Upper lobe of left lung (tissue), 6 donors: ENCODE measurements at regions not wholly inside any gene's neighbourhood (a gene's known extent, or its start where the extent isn't known, plus 50 kb on each side); places are given as distances from the start of the nearest gene placed in this dataset.
A peak's percentile ranks its signal among the peaks of the same experiment; 100 is the strongest.

Experiments used
- ATAC-seq, 2 donors: fragments of 200-7000 bp; cut with Tn5 transposase; one replicate each; pipeline ENCODE4 v1.9.1; 2022; ENCODE audit warnings: mild to moderate bottlenecking in 2 of 2, moderate library complexity in 2 of 2; ENCODE audit not compliant: low FRiP score in 2 of 2
- DNase-seq, 2 donors: peaks; one replicate each; pipeline ENCODE4 v3.0.0-alpha.2; 2019 to 2020
- H3K27ac ChIP-seq, 4 donors: fragments of 200-600 bp; sonication (generic); one replicate each; pipeline ENCODE4 v1.5.1; 2016 to 2019
- H3K27me3 ChIP-seq, 4 donors: fragments of 200-600 bp; sonication (generic); one replicate each; pipeline ENCODE4 v1.5.1; 2017 to 2019
- H3K36me3 ChIP-seq, 4 donors: fragments of 200-600 bp; sonication (generic); one replicate each; pipeline ENCODE4 v1.5.1; 2016 to 2019
- H3K4me1 ChIP-seq, 4 donors: fragments of 200-600 bp; sonication (generic); one replicate each; pipeline ENCODE4 v1.5.1; 2018 to 2019
- H3K4me3 ChIP-seq, 4 donors: fragments of 200-600 bp; sonication (generic); one replicate each; pipeline ENCODE4 v1.5.1; 2017 to 2019; ENCODE audit warnings: mild to moderate bottlenecking in 2 of 4, moderate library complexity in 1 of 4
- H3K9me3 ChIP-seq, 4 donors: fragments of 200-600 bp; sonication (generic); one replicate each; pipeline ENCODE4 v1.5.1; 2018 to 2019
- CTCF ChIP-seq, 6 experiments: fragments of 450-650 bp in 4 of 6; fragments of 200-600 bp in 2 of 6; sonication (generic) in 2 of 6; IDR thresholded peaks; one replicate each; pipeline ENCODE4 v1.5.1; 2016 to 2019; ENCODE audit warnings: antibody characterized with exemption in 6 of 6
- EP300 ChIP-seq, 4 donors: sonication (generic); formaldehyde crosslinking; IDR thresholded peaks; one replicate each; pipeline ENCODE4 v1.5.1; 2017; ENCODE audit warnings: antibody characterized with exemption in 4 of 4, control low read depth in 2 of 4
- POLR2A ChIP-seq, 4 donors: fragments of 450-650 bp; IDR thresholded peaks; one replicate each; pipeline ENCODE4 v1.5.1; 2016 to 2017; ENCODE audit warnings: antibody characterized with exemption in 4 of 4, mild to moderate bottlenecking in 2 of 4
- POLR2AphosphoS5 ChIP-seq, 2 donors: sonication (generic); formaldehyde crosslinking; IDR thresholded peaks; one replicate each; pipeline ENCODE4 v1.5.1; 2017; ENCODE audit warnings: antibody characterized with exemption in 2 of 2
- WGBS, 2 donors: methylation state at CpG; one replicate each; pipeline ENCODE4 v1.1.5; 2017 to 2018; 5-methylcytosine and 5-hydroxymethylcytosine counted together
- donor health status: DM: no; HTN: no; CAD: no; lungs with moderate emphysema.
- donor health status: DM: no; HTN: yes; CAD: no; lungs with severe emphysema.

GRCh38 chr11:15318814-15319213 is 204.1 kb downstream of the INSC start:
- Histone ChIP-seq H3K9me3 (no peaks in the 10 kb centered on the region), H3K27me3 (no peaks in the 10 kb centered on the region), H3K27ac (no peak overlapping the region), H3K4me3 (no peak overlapping the region), H3K36me3 (no peaks in the 10 kb centered on the region), H3K4me1 (no peaks in the 10 kb centered on the region)
- TF ChIP-seq CTCF (IDR thresholded peaks at IDR 0.05): no peak
- TF ChIP-seq POLR2AphosphoS5 (IDR thresholded peaks at IDR 0.05): no peak
- no peak for TF ChIP-seq EP300 (IDR thresholded peaks at IDR 0.05)
- no peak for TF ChIP-seq POLR2A (IDR thresholded peaks at IDR 0.05)
- ATAC-seq: no peak
- whole genome bisulfite sequencing, 2 donors: 87 to 89% methylated on average over 9 of the region's 9 CpGs
- no peak for DNase-seq

- no peak for DNase-seq
- WGBS, 2 donors: 71 to 82% methylated on average over 2 of the region's 2 CpGs
- no peak for TF ChIP-seq POLR2AphosphoS5 (IDR thresholded peaks at IDR 0.05)
- TF ChIP-seq POLR2A (IDR thresholded peaks at IDR 0.05): no peak
- no peak for TF ChIP-seq EP300 (IDR thresholded peaks at IDR 0.05)
- TF ChIP-seq CTCF (IDR thresholded peaks at IDR 0.05): no peak
Measured at GRCh38 chr11:15326520-15326919, 211.8 kb downstream of the INSC start.

GRCh38 chr11:15327786-15328231 is 213.1 kb downstream of the INSC start:
- Histone ChIP-seq H3K9me3 (no peaks in the 10 kb centered on the region), H3K4me3 (no peak overlapping the region), H3K36me3 (no peaks in the 10 kb centered on the region), H3K27me3 (no peaks in the 10 kb centered on the region), H3K27ac (no peak overlapping the region), H3K4me1 (no peaks in the 10 kb centered on the region)
- no peak for TF ChIP-seq EP300 (IDR thresholded peaks at IDR 0.05)
- TF ChIP-seq POLR2AphosphoS5 (IDR thresholded peaks at IDR 0.05): no peak
- peak; percentile 23 to 56 (median 46) for TF ChIP-seq CTCF (IDR thresholded peaks at IDR 0.05)
- TF ChIP-seq POLR2A (IDR thresholded peaks at IDR 0.05): no peak
- 56 to 57% methylated on average over 4 of the region's 4 CpGs for WGBS, 2 donors
- ATAC-seq: peak in 1 of 2 donors; percentile 59
- peak in 1 of 2 donors; percentile 42 for DNase-seq

More at GRCh38 chr11:15326520-15326919, 211.8 kb downstream of the INSC start:
- ATAC-seq: no peak
- Histone ChIP-seq H3K9me3 (no peaks in the 10 kb centered on the region), H3K27me3 (no peaks in the 10 kb centered on the region), H3K36me3 (no peaks in the 10 kb centered on the region), H3K27ac (no peak overlapping the region), H3K4me3 (no peak overlapping the region), H3K4me1 (no peaks in the 10 kb centered on the region)

- Histone ChIP-seq H3K27me3 (no peaks in the 10 kb centered on the region), H3K9me3 (no peaks in the 10 kb centered on the region), H3K27ac (no peak overlapping the region), H3K4me3 (no peak overlapping the region), H3K36me3 (no peaks in the 10 kb centered on the region), H3K4me1 (no peaks in the 10 kb centered on the region)
- TF ChIP-seq POLR2AphosphoS5 (IDR thresholded peaks at IDR 0.05): no peak
- no peak for TF ChIP-seq CTCF (IDR thresholded peaks at IDR 0.05)
- TF ChIP-seq EP300 (IDR thresholded peaks at IDR 0.05): no peak
- TF ChIP-seq POLR2A (IDR thresholded peaks at IDR 0.05): no peak
- WGBS, 2 donors: 50 to 64% methylated on average over 1 of the region's 1 CpG
- ATAC-seq: no peak
- no peak for DNase-seq
Measured at GRCh38 chr11:15333407-15333806, 218.7 kb downstream of the INSC start.

- Histone ChIP-seq H3K4me1 (no peaks in the 10 kb centered on the region), H3K4me3 (no peak overlapping the region), H3K9me3 (peaks cover 0 to 5% (median 0%) of the 10 kb centered on the region in 4 donors), H3K36me3 (no peaks in the 10 kb centered on the region), H3K27ac (no peak overlapping the region), H3K27me3 (no peaks in the 10 kb centered on the region)
- no peak for TF ChIP-seq CTCF (IDR thresholded peaks at IDR 0.05)
- TF ChIP-seq POLR2AphosphoS5 (IDR thresholded peaks at IDR 0.05): no peak
- no peak for TF ChIP-seq EP300 (IDR thresholded peaks at IDR 0.05)
- TF ChIP-seq POLR2A (IDR thresholded peaks at IDR 0.05): no peak
- ATAC-seq: no peak
- 74 to 84% methylated on average over 3 of the region's 3 CpGs for WGBS, 2 donors
- DNase-seq: no peak
Measured at GRCh38 chr11:15334766-15335165, 220.0 kb downstream of the INSC start.
